ENCODE measurements at regions not wholly inside any gene's neighbourhood (a gene's known extent, or its start where the extent isn't known, plus 50 kb on each side); places are given as distances from the start of the nearest gene placed in this dataset.
"Not testable (repeated sequence)": the region's sequence is repeated elsewhere in the genome, so short reads cannot be mapped to it uniquely, and the experiment has no call there.

- no peak for DNase-seq
Observed at GRCh38 chr11:128151338-128151737, 436.0 kb downstream of the ETS1 start.

GRCh38 chr11:128148208-128148607 is 439.1 kb downstream of the ETS1 start:
- DNase-seq = no peak

- no peak for DNase-seq
Observed at GRCh38 chr11:128146926-128147605, 440.3 kb downstream of the ETS1 start.

GRCh38 chr11:128140293-128140692 is 447.1 kb downstream of the ETS1 start:
- DNase-seq = not testable (repeated sequence)

- DNase-seq = no peak
Observed at GRCh38 chr11:128135451-128135850, 451.9 kb downstream of the ETS1 start.

- DNase-seq = no peak
Observed at GRCh38 chr11:128133501-128133900, 453.9 kb downstream of the ETS1 start.

GRCh38 chr11:128130052-128130451 is 457.3 kb downstream of the ETS1 start:
- no peak for DNase-seq

- no peak for DNase-seq
Observed at GRCh38 chr11:128125723-128126122, 461.6 kb downstream of the ETS1 start.

- no peak for DNase-seq
Observed at GRCh38 chr11:128116885-128117284, 470.5 kb downstream of the ETS1 start.

- no peak for DNase-seq
Observed at GRCh38 chr11:128116447-128116846, 470.9 kb downstream of the ETS1 start.

GRCh38 chr11:128105950-128106349 is 481.4 kb downstream of the ETS1 start:
- no peak for DNase-seq

- DNase-seq = no peak
Observed at GRCh38 chr11:128105511-128105910, 481.8 kb downstream of the ETS1 start.

GRCh38 chr11:128103278-128103873 is 484.0 kb downstream of the ETS1 start:
- DNase-seq = no peak

- DNase-seq = no peak
Observed at GRCh38 chr11:128098781-128099180, 488.6 kb downstream of the ETS1 start.

GRCh38 chr11:128095466-128095981 is 491.8 kb downstream of the ETS1 start:
- DNase-seq = no peak

GRCh38 chr11:128093689-128094088 is 493.7 kb downstream of the ETS1 start:
- no peak for DNase-seq

- no peak for DNase-seq
Observed at GRCh38 chr11:128089962-128090361, 497.4 kb downstream of the ETS1 start.

- DNase-seq = no peak
Observed at GRCh38 chr11:128086794-128087193, 500.6 kb downstream of the ETS1 start.

- DNase-seq = no peak
Observed at GRCh38 chr11:128085276-128085675, 502.1 kb downstream of the ETS1 start.

GRCh38 chr11:128082574-128082973 is 504.8 kb downstream of the ETS1 start:
- DNase-seq = no peak

GRCh38 chr11:128069665-128070064 is 517.7 kb downstream of the ETS1 start:
- no peak for DNase-seq

GRCh38 chr11:128067780-128068179 is 519.6 kb downstream of the ETS1 start:
- no peak for DNase-seq

- DNase-seq = no peak
Observed at GRCh38 chr11:128066399-128066798, 521.0 kb downstream of the ETS1 start.

- no peak for DNase-seq
Observed at GRCh38 chr11:128061281-128061871, 526.0 kb downstream of the ETS1 start.
